H1 (cell line): ENCODE measurements at regions not wholly inside any gene's neighbourhood (a gene's known extent, or its start where the extent isn't known, plus 50 kb on each side); places are given as distances from the start of the nearest gene placed in this dataset.

Experiments
- CTCF ChIA-PET: fragments of 300-600 bp; sonication (Branson Sonifier 250); formaldehyde crosslinking; loops from one replicate; lab custom pipeline; 2021; ENCODE audit not compliant: partially characterized antibody; lab: Charles Lee
- POLR2A ChIA-PET: fragments of 300-600 bp; sonication (Branson Sonifier 250); formaldehyde crosslinking; loops from one replicate; lab custom pipeline; 2021; ENCODE audit warnings: inconsistent platforms; ENCODE audit not compliant: partially characterized antibody; lab: Charles Lee
- DNase-seq, 2 experiments: peaks; one replicate each; pipeline versions ENCODE4 v3.0.0 to v3.0.0-alpha.2; 2010 to 2022; ENCODE audit warnings: low spot score in 2 of 2, low read depth in 1 of 2, mixed read lengths in 1 of 2
- FAIRE-seq: peaks from 2 replicates; lab custom pipeline; 2011; peaks lifted over from hg19 to GRCh38; lab: Jason Lieb, UNC
- H2AFZ ChIP-seq: 2 replicates; pipeline ENCODE4 v1.8.1; 2012; ENCODE audit warnings: low read length, inconsistent platforms
- H2AK5ac ChIP-seq: 2 replicates; pipeline ENCODE4 v1.6.1; 2013; ENCODE audit warnings: low read depth, low read length
- H2BK120ac ChIP-seq: replicated peaks from 2 replicates; pipeline ENCODE3; 2013; ENCODE audit warnings: low read depth, low read length, inconsistent platforms
- H2BK12ac ChIP-seq: 2 replicates; pipeline ENCODE4 v1.6.1; 2013; ENCODE audit warnings: low read depth, low read length
- H2BK15ac ChIP-seq: 2 replicates; pipeline ENCODE4 v1.6.1; 2013; ENCODE audit warnings: low read length
- H2BK20ac ChIP-seq: 2 replicates; pipeline ENCODE4 v1.6.1; 2013; ENCODE audit warnings: low read length
- H2BK5ac ChIP-seq: 2 replicates; pipeline ENCODE4 v1.6.1; 2013; ENCODE audit warnings: low read depth, low read length
- H3K14ac ChIP-seq: 2 replicates; pipeline ENCODE4 v1.6.1; 2013; ENCODE audit warnings: inconsistent platforms; ENCODE audit not compliant: insufficient read length
- H3K18ac ChIP-seq: 2 replicates; pipeline ENCODE4 v1.6.1; 2013; ENCODE audit warnings: low read length; ENCODE audit errors: extremely low read depth
- H3K23ac ChIP-seq: 2 replicates; pipeline ENCODE4 v1.6.1; 2013; ENCODE audit warnings: inconsistent platforms; ENCODE audit not compliant: insufficient read length
- H3K23me2 ChIP-seq: 2 replicates; pipeline ENCODE4 v1.6.1; 2013; ENCODE audit warnings: low read depth, low read length
- H3K27ac ChIP-seq: 2 replicates; pipeline ENCODE4 v1.6.1; 2011; ENCODE audit warnings: low read depth, low read length, inconsistent platforms
- H3K27me3 ChIP-seq, 4 experiments: replicated peaks in 1 of 4; 1 replicate in 1 of 4; 2 replicates in 3 of 4; pipeline versions ENCODE4 v1.6.1 to v1.8.1; 2011 to 2013; ENCODE audit warnings: low read length in 3 of 4, mild to moderate bottlenecking in 3 of 4, inconsistent platforms in 2 of 4, mixed read lengths in 2 of 4, moderate library complexity in 1 of 4; ENCODE audit not compliant: control insufficient read depth in 3 of 4, insufficient read depth in 3 of 4; ENCODE audit errors: extremely low read depth in 1 of 4
- H3K36me3 ChIP-seq, 4 experiments: 2 replicates each; pipeline versions ENCODE4 v1.6.1 to v1.8.1; 2011 to 2013; ENCODE audit warnings: mild to moderate bottlenecking in 4 of 4, low read length in 3 of 4, moderate library complexity in 2 of 4, control low read depth in 1 of 4, inconsistent platforms in 1 of 4; ENCODE audit not compliant: insufficient read depth in 4 of 4, control insufficient read depth in 2 of 4
- H3K4ac ChIP-seq: replicated peaks from 2 replicates; pipeline ENCODE3; 2013; ENCODE audit warnings: low read length, low read depth, mixed read lengths, inconsistent platforms; ENCODE audit not compliant: insufficient read length
- H3K4me1 ChIP-seq, 4 experiments: replicated peaks in 1 of 4; 1 replicate in 1 of 4; 2 replicates in 3 of 4; pipeline versions ENCODE4 v1.6.1 to v1.8.1; 2011 to 2013; ENCODE audit warnings: low read length in 3 of 4, inconsistent platforms in 2 of 4, mixed read lengths in 1 of 4; ENCODE audit not compliant: insufficient read depth in 4 of 4, control insufficient read depth in 3 of 4
- H3K4me2 ChIP-seq, 2 experiments: 2 replicates each; pipeline versions ENCODE4 v1.6.1 to v1.8.1; 2011 to 2013; ENCODE audit warnings: low read depth in 2 of 2, low read length in 2 of 2, control low read depth in 1 of 2, inconsistent platforms in 1 of 2, mild to moderate bottlenecking in 1 of 2; ENCODE audit not compliant: insufficient read depth in 1 of 2
- H3K4me3 ChIP-seq, 4 experiments: fragments of 200-600, 300-600 bp in 1 of 4; sonication (generic), shearing (Covaris generic), sonication (Bioruptor Twin) in 1 of 4; 2 replicates each; pipeline versions ENCODE4 v1.5.1 to v1.8.1; 2011 to 2016; ENCODE audit warnings: low read length in 4 of 4, low read depth in 3 of 4, control low read depth in 2 of 4, inconsistent platforms in 2 of 4, mild to moderate bottlenecking in 2 of 4, mixed read lengths in 1 of 4, moderate library complexity in 1 of 4; ENCODE audit not compliant: insufficient read depth in 2 of 4; ENCODE audit errors: extremely low read depth in 1 of 4
- H3K56ac ChIP-seq: replicated peaks from 2 replicates; pipeline ENCODE3; 2013; ENCODE audit warnings: low read depth, mild to moderate bottlenecking, mixed read lengths, low read length, inconsistent platforms; ENCODE audit not compliant: insufficient read length
- H3K79me1 ChIP-seq: 2 replicates; pipeline ENCODE4 v1.6.1; 2013; ENCODE audit warnings: low read depth, low read length, control low read depth
- H3K79me2 ChIP-seq, 2 experiments: 2 replicates each; pipeline versions ENCODE4 v1.6.1 to v1.8.1; 2012 to 2013; ENCODE audit warnings: low read length in 2 of 2, mild to moderate bottlenecking in 2 of 2, inconsistent platforms in 1 of 2; ENCODE audit not compliant: insufficient read depth in 2 of 2, control insufficient read depth in 1 of 2
- H3K9ac ChIP-seq, 4 experiments: replicated peaks in 1 of 4; 1 replicate in 1 of 4; 2 replicates in 3 of 4; pipeline versions ENCODE4 v1.6.1 to v1.8.1; 2011 to 2013; ENCODE audit warnings: low read depth in 3 of 4, low read length in 3 of 4, control low read depth in 2 of 4, mild to moderate bottlenecking in 2 of 4, moderate library complexity in 2 of 4, inconsistent platforms in 1 of 4; ENCODE audit errors: extremely low read depth in 1 of 4
- H3K9me3 ChIP-seq, 2 experiments: 2 replicates each; pipeline versions ENCODE4 v1.6.1 to v1.8.1; 2012 to 2013; ENCODE audit warnings: mild to moderate bottlenecking in 2 of 2, moderate library complexity in 2 of 2, control low read depth in 1 of 2, inconsistent platforms in 1 of 2, low read depth in 1 of 2, low read length in 1 of 2, mixed read lengths in 1 of 2; ENCODE audit not compliant: insufficient read depth in 2 of 2
- H4K20me1 ChIP-seq, 2 experiments: replicated peaks in 1 of 2; 2 replicates each; pipeline versions ENCODE3 to v1.8.1; 2011 to 2013; ENCODE audit warnings: inconsistent platforms in 2 of 2, low read length in 2 of 2, mild to moderate bottlenecking in 1 of 2; ENCODE audit not compliant: insufficient read depth in 2 of 2, control insufficient read depth in 1 of 2
- H4K5ac ChIP-seq: 2 replicates; pipeline ENCODE4 v1.6.1; 2013; ENCODE audit warnings: low read length, low read depth, mixed read lengths, inconsistent platforms; ENCODE audit not compliant: insufficient read length
- H4K8ac ChIP-seq: 2 replicates; pipeline ENCODE4 v1.8.0; 2013; ENCODE audit warnings: mild to moderate bottlenecking, moderate library complexity, low read length, inconsistent platforms; ENCODE audit not compliant: insufficient read depth; ENCODE audit errors: extremely low read depth
- H4K91ac ChIP-seq: replicated peaks from 2 replicates; pipeline ENCODE3; 2013; ENCODE audit warnings: low read length, mixed read lengths, inconsistent platforms; ENCODE audit not compliant: insufficient read length
- CBX8 ChIP-seq: fragments of 300-800, 300-1000 bp; sonication (generic); IDR thresholded peaks from 2 replicates; pipeline ENCODE4 v1.7.1; 2016; ENCODE audit warnings: low read depth, low read length, borderline replicate concordance
- CHD2 ChIP-seq: IDR thresholded peaks from 2 replicates; pipeline ENCODE4 v1.6.1; 2012; ENCODE audit warnings: low read length, improper control_type of control experiment
- CTBP2 ChIP-seq: IDR thresholded peaks from 2 replicates; pipeline ENCODE4 v1.7.0; 2011; ENCODE audit warnings: borderline replicate concordance, mild to moderate bottlenecking, moderate library complexity, mixed read lengths, low read length; ENCODE audit not compliant: insufficient read depth, insufficient read length
- EGR1 ChIP-seq: IDR thresholded peaks from 2 replicates; pipeline ENCODE4 v1.6.1; 2011; ENCODE audit warnings: low read depth, low read length, borderline replicate concordance
- GTF2F1 ChIP-seq: IDR thresholded peaks from 2 replicates; pipeline ENCODE4 v1.6.1; 2012; ENCODE audit warnings: low read depth, low read length, improper control_type of control experiment, borderline replicate concordance
- JUND ChIP-seq: IDR thresholded peaks from 2 replicates; pipeline ENCODE4 v1.6.1; 2011; ENCODE audit warnings: mild to moderate bottlenecking, improper control_type of control experiment, low read length
- POLR2A ChIP-seq, 2 experiments: IDR thresholded peaks; 1 replicate in 1 of 2; 2 replicates in 1 of 2; pipeline ENCODE4 v1.6.1; 2011; ENCODE audit warnings: low read depth in 2 of 2, low read length in 2 of 2, mild to moderate bottlenecking in 2 of 2; ENCODE audit errors: control extremely low read depth in 1 of 2
- SIX5 ChIP-seq: IDR thresholded peaks from 2 replicates; pipeline ENCODE4 v1.6.1; 2011; ENCODE audit warnings: mild to moderate bottlenecking, low read depth, low read length
- SUZ12 ChIP-seq: fragments of 200-600 bp; sonication (generic); IDR thresholded peaks from 2 replicates; pipeline ENCODE4 v1.6.1; 2012; ENCODE audit warnings: mild to moderate bottlenecking, inconsistent platforms, low read length, moderate library complexity, mixed read lengths
- TAF1 ChIP-seq: IDR thresholded peaks from 2 replicates; pipeline ENCODE4 v1.6.1; 2011; ENCODE audit warnings: mild to moderate bottlenecking, low read depth, low read length
- TAF7 ChIP-seq: optimal IDR thresholded peaks from 2 replicates; pipeline ENCODE3; 2011; ENCODE audit warnings: low read depth, mild to moderate bottlenecking, inconsistent platforms, low read length, moderate library complexity, borderline replicate concordance
- WGBS, 2 experiments: shearing (Covaris generic) in 1 of 2; methylation state at CpG; one replicate each; pipeline versions ENCODE4 v1.1.6 to v1.1.7; 2013 to 2015; ENCODE audit warnings: low lambda C conversion rate in 2 of 2, mixed read lengths in 2 of 2, inconsistent platforms in 1 of 2, low coverage in 1 of 2, missing lambda C conversion rate in 1 of 2; ENCODE audit not compliant: insufficient replicate concordance in 2 of 2, insufficient coverage in 1 of 2, insufficient read length in 1 of 2; ENCODE audit errors: extremely low coverage in 1 of 2, missing lambda C conversion rate in 1 of 2; 5-methylcytosine and 5-hydroxymethylcytosine counted together

DNA sequence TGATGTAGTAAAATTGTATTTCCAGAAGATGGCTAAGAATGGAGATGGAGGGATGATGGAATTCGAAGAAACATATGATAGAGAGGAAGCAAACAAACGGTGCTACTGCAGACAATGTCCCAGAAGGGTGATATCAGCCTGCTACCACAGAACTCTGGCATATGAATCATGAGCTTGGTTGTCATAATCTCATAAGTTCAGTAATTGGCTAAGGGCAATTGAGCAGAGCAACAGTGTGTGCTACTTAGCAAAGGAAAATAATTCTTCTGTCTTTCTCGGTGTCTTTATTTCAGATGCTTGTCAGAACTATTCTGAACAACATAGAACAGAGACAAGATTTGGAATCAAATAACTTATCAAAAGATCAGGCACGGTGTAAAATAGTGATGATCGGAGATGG is 407.3 kb downstream of the GBE1 start:
- H3K9ac ChIP-seq = no peak overlapping the region
- no peaks in the 10 kb centered on the region for H3K27me3 ChIP-seq
- TF ChIP-seq CHD2 (no peak), CTBP2 (no peak), EGR1 (no peak), SIX5 (no peak), TAF1 (no peak), SUZ12 (no peak), TAF7 (no peak), JUND (no peak), GTF2F1 (no peak), CBX8 (no peak), POLR2A (IDR thresholded peaks at IDR 0.05; ENCODE audit: control extremely low read depth in 1 of 2, low read depth in 2 of 2, low read length in 2 of 2) (no peak)
- H3K4me3 ChIP-seq = no peak overlapping the region
- DNase-seq = no peak
- no peak overlapping the region for H4K91ac ChIP-seq
- H2AFZ ChIP-seq = no peak overlapping the region
- no peak for FAIRE-seq
- H3K36me3 ChIP-seq = no peaks in the 10 kb centered on the region
- no peak overlapping the region for H4K5ac ChIP-seq
- H4K8ac ChIP-seq = no peak overlapping the region
- H3K4me1 ChIP-seq = no peaks in the 10 kb centered on the region
- no peak overlapping the region for H2BK120ac ChIP-seq
- POLR2A ChIA-PET = no interaction called here
- no peaks in the 10 kb centered on the region for H3K79me1 ChIP-seq
- no peak overlapping the region for H2BK12ac ChIP-seq
- CTCF ChIA-PET = interaction anchor here (2.1 kb wide), 1 partner anchor 16 kb away, joined by 7 read pairs; no protein-coding TSS in a partner anchor
- H3K18ac ChIP-seq = no peak overlapping the region
- H3K23ac ChIP-seq = no peak overlapping the region
- H3K23me2 ChIP-seq = no peaks in the 10 kb centered on the region; the same call in 1 of the 2 replicates
- H3K9me3 ChIP-seq = peaks cover 6 to 7% of the 10 kb centered on the region in 2 experiments; a peak in 3 of 4 replicates
- no peak overlapping the region for H3K14ac ChIP-seq
- H3K4ac ChIP-seq = no peak overlapping the region
- no peak overlapping the region for H2BK5ac ChIP-seq
- no peaks in the 10 kb centered on the region for H4K20me1 ChIP-seq
- H2AK5ac ChIP-seq = no peak overlapping the region
- H2BK20ac ChIP-seq = no peak overlapping the region
- H2BK15ac ChIP-seq = no peak overlapping the region
- no peak overlapping the region for H3K4me2 ChIP-seq
- no peak overlapping the region for H3K27ac ChIP-seq
- no peaks in the 10 kb centered on the region for H3K79me2 ChIP-seq
- no peak overlapping the region for H3K56ac ChIP-seq
- WGBS, 2 experiments = 94% methylated on average over 5 of the region's 5 CpGs; no CpG with 5 or more reads in 1 of the 2 experiments
